22Rv1 (cell line): ENCODE measurements at regions not wholly inside any gene's neighbourhood (a gene's known extent, or its start where the extent isn't known, plus 50 kb on each side); places are given as distances from the start of the nearest gene placed in this dataset.

ENCODE experiments used
- CTCF ChIP-seq: fragments of 450-650 bp; IDR thresholded peaks from 2 replicates; pipeline ENCODE4 v1.5.1; 2017; ENCODE audit warnings: mild to moderate bottlenecking
- ZFX ChIP-seq: fragments of 450-650 bp; IDR thresholded peaks from 2 replicates; pipeline ENCODE4 v1.6.1; 2017; ENCODE audit warnings: antibody characterized with exemption, borderline replicate concordance

- TF ChIP-seq CTCF: no peak
- TF ChIP-seq ZFX: no peak
Observed at GRCh38 chr12:130017591-130018449, 114.0 kb upstream of the TMEM132D start.
